Kidney glomerular epithelial cell (primary cell): ENCODE measurements at regions not wholly inside any gene's neighbourhood (a gene's known extent, or its start where the extent isn't known, plus 50 kb on each side); places are given as distances from the start of the nearest gene placed in this dataset.

Source experiments
- DNase-seq: peaks from one replicate; lab custom pipeline; 2025; lab: John Stamatoyannopoulos, UW

DNA sequence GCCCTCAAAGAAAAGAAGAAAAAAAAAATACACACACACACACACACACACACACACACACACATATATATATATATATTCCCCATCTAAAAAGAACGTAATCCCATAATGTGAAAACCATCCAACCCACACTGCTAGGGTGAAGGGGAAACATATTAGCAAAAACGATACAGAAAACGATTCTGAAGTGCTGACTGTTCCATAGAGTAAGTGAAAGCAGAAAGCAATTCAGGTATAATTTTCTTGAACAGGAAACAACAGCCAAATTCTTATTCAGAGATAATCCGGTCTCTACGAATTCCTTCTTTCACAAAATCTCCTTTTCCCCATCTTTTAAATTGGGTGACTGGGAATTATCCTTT, 393.5 kb downstream of the NOVA1 start:
- no peak for DNase-seq

DNA sequence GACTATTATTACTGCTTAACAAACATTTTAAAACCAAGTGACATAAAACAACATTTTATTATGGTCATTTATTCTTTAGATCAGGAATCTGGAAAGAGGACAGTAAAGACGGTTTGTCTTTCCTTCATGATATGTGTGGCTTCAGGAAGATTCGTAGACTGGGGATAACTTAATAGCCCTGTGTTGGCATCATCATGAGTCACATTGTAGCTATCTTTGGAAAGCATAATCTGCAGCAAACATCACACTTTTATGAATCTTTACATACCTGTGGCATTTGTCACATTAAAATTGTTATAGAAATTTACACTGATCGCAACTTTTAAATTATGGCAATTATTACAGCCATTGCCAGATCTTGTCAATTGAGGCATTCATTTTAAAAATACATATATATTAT, 397.1 kb downstream of the NOVA1 start:
- DNase-seq = peak; percentile 16

DNA sequence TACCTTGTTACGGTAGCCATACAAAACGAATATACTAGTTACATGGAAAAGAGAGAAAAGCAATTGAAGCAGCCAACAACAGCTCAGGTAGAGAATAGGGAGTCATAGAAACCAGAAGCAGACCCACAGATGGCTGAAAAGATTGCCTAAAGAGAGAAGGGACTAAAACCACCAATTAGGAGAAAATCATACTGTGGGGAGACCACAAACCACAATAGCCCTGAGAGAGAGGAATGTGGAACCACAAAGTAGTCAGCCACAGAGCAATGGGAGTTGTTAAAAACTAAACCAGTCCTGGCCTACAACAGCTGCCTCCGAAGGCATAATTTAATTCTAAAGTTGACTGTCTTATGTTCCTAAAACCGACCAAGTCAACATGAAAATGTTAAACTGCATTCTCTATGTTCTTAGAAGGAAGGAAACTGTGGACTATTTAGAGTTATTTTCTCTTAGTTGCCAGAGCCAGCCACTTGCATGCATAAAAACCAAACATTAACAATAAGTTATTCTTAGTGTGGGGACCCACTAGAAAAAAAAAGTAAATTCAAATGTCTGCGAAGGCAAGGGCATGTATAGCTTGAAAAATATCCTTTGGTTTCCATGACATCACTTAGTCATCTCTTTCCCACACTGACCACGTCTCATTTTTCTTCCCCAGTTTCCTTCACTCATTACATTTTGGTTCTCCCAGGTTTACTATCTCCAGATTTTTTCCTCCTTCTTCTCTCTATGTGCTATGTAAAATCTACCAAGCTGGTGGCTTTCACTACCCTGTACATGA, 398.1 kb downstream of the NOVA1 start:
- DNase-seq = peak; percentile 38

DNA sequence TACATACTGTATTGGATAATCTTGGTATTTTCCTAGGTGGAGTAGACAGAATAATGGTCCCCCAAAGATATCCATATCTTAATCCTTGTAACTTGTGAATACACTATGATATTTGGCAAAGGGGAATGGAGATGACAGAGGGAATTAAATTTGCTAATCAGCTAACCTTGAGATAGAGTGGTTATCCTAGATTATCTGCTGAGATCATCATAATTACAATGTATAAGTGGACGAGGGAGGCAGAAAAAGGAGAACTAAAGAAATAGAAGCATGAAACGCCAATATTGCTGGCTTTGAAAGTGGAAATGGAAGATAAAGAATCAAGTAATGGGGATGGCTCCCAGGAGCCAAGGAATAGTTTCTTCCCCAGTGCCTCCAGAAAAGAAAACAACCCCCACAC, 398.7 kb downstream of the NOVA1 start:
- no peak for DNase-seq

DNA sequence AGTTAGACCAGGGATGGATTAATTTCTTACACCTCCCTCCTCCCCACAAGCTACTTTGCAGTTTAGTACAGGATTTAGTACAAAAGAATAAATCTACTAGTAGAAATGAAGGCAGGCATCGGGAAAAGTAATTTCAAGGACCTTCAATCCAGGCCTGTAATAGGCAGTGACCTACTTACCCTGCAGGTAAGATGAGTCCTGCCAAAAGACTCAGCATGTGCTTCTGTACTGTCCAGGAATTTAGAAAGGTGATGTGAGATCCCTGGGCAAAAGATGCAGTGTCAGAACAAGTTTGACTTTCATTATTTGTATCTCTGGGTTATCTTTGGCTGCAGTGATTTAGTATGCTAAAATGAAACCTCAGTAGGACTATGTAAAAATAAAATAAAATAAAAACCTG, 403.0 kb downstream of the NOVA1 start:
- DNase-seq = no peak

DNA sequence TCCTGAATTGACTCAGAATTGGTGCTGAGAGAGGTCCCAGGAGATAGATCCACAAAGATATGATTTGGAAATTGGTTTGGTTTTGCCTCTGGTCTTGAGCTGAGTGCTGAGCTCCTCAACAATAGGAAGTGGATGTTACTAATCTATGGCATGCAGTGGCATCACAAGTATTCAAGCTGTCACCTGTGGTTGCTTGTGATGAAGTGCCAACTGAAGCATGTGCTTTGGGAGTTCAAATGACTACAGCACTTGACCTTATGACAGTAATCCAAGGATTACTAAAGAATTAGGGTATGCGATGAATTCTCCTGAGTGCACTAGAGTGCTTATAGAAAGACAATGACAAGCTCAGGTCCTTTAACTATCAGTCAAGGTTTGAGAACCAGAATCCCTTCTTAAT, 406.2 kb downstream of the NOVA1 start:
- DNase-seq = no peak

DNA sequence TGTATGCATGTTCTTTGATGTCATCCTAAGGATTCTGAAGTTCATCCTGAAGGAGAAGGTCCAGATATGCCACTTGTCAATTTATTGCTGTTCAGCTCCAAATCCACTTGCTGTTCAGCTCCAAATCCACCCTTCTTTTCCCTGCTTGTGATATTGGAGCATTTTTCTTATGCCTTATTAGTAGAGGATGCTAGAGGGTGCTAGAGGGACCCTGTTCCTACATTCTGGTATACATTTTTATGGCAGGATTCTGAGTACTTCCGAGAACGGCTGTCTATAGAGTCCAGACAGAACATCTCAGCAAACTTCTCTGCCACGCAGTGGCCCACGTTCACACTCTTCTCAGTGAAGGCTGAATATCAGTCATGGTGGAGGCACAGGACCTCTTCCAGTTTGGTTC, 406.7 kb downstream of the NOVA1 start:
- DNase-seq = no peak

DNA sequence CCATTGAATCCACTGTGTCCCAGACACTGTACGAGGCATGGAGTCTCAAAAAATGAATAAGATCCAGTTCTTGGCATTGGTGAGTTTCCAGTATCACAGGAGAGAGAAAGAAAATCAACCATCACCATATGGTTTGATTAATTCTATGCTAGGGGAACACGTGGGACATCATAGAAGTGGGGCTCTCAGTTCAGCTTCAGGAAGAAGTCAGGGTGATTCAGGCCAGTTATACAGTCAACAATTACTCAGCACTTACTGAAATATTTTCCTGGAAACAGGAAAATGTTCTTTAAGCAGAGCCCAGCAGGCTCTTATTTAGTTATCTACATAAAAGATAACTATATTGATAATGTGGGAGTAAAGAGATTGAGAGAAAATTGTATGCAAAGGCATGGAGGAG, 407.2 kb downstream of the NOVA1 start:
- DNase-seq = no peak

DNA sequence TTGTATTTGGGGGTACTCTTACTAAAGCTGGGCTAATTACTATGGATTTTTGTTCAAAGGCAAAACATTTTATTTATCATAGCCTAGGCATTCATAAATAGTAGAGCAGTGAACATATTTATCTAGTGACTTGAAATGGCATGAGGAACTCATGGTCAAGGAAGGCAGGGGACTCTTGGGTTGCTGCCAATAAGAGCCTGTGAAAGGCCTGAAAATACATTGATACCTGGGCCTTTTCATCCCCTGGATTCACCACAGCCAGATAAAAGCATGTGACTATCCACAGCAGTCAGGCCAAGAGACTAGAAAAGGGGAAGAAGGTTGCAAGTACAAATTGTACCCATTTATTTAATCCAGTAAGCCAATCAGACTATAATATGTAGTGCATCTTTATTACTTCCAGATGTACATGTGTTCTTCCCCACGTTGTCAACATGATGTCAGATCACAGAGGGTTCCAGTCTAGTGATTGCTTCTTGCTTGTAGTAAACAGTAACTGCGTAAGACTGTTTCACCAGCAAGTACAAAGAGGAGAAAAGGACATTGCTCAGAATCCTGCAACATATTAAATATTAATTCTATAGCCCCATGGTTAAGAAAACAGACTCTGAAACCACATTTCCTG, 409.7 kb downstream of the NOVA1 start:
- no peak for DNase-seq

DNA sequence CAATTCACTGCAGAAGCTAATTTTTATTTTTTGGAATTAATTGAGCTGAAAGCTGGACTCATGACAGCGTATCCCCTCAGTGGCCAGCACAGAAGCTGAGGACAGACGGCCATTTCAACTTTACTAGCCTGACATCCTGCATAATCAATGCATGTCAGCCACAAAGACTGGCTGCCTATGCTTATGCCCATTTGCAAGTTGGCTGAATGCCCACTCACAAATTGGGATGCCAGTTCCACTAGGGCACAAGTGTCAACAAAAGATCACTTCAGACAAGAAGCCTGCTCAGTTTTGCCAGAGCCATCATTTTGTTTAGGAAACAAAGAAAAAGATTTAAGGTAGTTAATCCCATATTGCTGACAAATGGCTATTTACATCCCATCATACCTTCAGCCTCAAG, 417.6 kb downstream of the NOVA1 start:
- DNase-seq = no peak

DNA sequence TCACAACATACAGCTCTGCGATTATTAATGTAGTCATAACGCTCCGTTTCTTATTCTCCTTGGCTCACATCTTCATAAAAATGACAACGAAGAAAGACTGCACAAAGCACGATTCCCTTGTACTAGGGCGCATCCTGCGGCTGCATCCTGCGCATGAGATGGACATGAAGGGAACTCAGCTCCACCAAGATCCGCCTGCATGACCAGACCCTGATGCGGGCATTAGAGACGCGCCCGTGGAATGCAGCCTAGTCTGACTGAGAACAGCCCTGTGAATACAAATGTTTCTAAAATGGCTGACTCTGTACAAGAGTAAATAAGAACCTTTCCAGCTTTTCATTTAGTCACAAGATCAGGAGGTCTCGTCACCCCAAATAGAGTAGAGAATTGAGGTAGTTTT, 422.2 kb downstream of the NOVA1 start:
- no peak for DNase-seq

DNA sequence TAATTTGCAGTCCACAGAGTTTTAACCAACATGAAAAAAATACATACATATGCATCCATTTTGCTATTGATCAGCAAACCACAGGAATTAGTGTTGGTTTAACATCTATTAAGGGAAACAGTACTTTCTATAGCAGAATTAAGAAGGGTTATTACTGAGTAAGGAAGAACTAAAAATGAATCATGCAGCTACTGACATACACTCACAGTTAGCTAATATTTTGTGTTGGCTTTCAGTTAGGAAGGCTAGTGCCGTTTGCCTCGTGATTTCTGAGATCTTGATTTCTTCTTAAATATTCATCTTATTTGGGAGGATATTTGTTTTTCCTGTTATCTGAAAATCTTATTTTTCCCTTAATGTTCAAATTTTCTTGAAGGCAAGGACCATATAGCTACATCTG, 423.4 kb downstream of the NOVA1 start:
- DNase-seq = no peak

DNA sequence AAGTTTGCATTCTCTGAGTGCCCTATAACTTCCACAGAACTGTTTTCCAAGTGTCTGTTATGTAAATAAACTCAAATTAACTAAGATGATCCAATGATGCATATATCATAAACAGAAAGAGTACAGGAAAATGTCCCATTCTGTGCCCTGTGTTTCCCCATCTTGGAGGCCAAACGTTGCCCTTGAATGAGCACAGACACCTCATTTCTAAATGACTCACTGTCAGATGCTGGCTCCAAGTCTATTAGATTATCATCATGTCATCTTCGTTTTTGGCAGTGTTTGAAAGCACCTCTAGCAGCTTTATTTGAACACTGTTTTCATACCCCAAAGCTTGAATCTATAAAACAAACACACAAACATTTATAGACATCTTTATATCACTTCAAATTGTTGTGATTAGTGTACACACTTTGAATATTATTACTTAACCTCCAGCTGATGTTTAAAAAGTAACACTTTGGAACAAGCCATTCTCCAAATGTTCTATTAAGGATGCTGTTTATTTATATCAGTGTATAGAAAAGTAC, 424.2 kb downstream of the NOVA1 start:
- peak; percentile 24 for DNase-seq

DNA sequence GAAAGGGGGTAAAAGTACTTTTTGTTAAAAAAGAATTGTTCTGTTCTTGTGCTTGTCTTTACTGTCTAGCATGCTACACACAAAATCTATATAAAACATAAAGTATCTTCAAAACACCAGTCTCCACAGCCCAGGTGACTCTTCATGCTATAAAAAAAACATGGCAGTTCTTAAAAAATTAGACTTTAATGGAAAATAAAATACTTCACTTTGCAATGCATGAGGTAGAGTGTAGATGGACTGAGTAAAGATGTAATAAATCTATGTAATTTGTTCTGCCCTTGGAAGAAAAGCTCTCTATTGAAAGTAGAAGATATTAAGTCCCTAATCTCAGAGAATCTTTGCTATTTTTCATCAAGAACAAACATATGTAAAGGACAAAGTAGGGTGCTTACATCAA, 425.4 kb downstream of the NOVA1 start:
- no peak for DNase-seq

DNA sequence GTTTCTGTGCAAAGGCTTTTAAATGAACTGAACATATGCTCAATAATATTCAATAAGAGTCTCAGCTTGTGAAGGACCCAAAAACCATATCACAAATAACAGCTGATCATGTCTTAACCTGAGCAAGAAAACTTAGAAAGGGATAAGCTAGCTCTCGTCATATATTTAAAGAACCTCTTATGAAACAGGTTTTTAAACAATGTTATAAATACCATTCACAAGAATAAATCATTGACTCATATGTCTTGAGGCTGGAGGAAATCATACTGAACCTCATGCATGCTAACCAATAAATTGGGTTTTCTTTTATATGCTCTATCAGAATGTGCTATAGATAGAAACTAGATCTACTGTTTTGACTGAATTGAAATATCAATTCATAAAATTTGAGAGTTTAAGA, 426.9 kb downstream of the NOVA1 start:
- no peak for DNase-seq

DNA sequence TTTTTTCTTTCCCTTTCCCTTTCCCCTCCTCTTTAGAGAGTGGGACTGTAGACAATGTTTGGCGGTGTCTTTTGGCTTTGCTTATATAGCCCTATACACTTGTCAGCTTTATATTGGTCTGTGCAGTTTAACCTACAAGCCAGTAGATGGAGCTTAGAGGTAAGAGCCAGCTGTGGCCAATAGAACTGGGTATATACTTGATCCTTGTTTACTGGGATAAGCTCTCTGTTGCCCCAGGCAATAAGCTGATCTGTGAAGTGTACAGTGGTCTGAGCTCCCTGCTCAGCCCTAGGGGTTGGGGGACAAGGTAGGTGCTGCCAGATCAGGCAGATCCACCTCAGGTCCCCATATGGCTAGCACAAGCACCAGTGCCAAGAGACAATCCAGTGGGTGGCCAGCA, 434.1 kb downstream of the NOVA1 start:
- DNase-seq = no peak

DNA sequence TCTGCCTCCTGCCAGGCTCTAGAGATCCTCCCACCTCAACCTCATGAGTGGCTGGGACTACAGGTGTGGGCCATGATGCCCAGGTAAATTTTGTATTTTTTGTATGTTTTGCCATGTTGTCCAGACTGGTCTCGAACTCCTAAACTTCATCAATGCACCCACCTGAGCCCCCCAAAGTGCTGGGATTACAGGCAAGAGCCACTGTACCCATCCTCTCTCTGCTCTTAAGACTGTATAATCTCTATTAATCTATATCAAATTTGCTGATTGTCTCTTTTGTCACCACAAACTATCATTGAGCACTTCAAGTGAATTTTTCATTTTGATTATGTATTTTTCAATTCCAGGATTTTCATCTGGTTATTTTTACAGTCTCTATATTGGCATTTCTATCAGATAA, 440.3 kb downstream of the NOVA1 start:
- no peak for DNase-seq

DNA sequence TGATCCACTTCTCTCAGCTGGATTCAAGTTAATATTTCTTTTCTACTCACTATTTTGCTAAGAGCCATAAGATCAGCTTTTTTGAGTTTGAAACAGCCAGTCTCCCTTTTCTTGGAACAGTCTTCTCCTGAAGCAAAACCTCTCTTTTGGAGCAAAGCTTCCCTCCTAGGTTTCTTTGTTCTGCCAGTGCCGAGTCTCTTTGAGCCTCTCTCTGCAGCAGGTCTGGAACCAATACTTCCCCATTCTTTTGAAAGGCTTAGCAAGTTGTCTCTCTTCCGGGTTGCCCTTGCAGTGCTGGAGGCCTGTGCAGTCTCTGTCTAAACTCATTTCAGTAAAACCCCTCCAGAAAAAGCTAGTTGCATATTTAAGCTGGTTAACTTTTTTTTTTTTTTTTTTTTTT, 454.8 kb downstream of the NOVA1 start:
- DNase-seq = no peak

DNA sequence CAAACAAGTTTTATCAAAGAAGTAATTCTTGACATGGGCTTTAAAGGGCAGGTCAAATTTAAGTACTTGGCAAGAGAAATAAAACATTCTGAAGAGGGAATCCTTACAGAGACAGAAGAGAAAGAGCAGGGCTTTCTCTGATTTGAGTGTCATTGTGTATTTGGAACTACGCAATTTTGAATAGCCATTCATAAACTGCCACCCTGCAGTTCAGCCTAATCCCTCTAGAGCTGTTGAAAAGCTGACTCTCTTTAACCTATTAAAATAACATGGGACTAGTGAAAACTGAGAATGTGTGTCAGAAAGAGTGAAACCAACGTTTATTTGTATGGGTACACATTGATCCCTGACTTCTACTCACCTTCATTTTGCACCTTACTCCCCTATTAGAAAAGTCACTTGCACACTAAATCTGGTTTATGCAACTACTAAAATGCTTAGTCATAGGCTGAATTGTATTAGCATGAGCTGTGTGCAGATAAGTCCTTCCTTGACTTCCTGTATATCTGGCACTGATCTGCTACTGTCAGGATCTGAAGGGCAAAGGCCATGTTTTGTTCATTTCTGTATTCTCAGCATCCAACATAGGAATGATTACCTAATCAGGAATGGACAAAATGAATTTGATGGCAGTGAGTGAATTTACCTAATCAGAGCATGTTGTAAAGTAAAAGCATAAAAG, 458.9 kb downstream of the NOVA1 start:
- DNase-seq = no peak

DNA sequence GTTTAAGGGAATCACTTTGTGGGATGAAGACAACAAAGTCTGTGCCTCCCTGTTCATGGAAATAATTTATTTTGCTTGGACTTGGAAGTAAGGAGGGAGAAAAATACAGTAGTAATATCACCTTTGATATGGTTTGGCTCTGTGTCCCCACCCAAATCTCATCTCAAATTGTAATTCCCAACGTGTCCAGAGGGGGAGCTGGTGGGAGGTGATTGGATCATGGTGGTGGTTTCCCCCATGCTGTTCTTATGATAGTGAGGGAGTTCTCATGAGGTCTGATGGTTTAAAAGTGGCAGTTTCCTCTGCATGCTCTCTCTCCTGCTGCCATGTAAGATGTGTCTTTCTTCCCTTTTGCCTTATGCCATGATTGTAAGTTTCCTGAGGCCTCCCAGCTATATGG, 460.7 kb downstream of the NOVA1 start:
- no peak for DNase-seq

DNA sequence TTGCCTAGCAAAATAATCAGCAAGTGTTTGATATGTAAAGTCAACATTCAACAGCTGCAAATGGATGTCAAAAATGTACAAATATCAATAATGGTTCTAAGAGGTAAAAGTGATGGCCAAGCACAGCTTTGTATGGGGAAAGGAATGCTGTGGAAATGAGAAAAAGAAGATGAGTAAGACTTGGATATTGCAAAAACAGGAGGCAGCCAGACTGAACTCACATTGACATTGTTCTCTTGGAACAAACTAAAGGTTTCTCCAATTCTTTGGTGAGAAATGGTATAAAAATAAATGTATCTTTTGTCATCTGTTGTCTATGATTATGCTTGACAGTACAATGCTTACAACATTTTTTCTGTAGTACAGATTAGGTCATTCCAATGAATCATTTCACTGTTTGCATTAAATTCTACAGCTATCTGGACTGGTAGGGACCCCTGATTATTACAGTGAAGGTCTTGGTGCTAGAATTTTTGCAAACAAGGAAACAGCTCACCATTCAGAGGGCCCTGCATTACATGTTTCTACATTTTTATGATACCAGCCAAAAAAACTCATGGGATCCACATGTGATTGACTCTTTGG, 465.7 kb downstream of the NOVA1 start:
- no peak for DNase-seq

DNA sequence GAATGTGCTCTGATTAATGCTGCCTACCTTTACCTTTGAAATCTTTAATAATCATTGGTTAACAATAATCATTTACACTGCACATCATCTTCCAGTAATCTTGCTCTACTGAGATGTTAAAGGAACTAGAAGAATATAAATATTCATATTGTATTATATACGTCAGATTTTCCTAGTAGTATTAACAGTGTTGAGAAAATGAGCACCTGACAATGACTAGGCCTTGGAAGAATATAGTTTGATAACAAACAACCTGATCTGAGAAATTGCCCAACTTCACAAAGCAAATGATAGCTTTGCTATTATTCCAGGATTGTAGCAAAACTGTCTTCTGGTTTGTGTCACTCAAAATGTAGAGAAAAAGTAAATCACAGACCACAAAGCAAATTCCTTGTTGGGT, 467.1 kb downstream of the NOVA1 start:
- no peak for DNase-seq
